PFSK-1 (cell line): ENCODE measurements at regions not wholly inside any gene's neighbourhood (a gene's known extent, or its start where the extent isn't known, plus 50 kb on each side); places are given as distances from the start of the nearest gene placed in this dataset.

Experiments
- FOXP2 ChIP-seq: optimal IDR thresholded peaks from 2 replicates; pipeline ENCODE3; 2011; ENCODE audit warnings: borderline replicate concordance, control low read depth, inconsistent platforms; ENCODE audit not compliant: insufficient read depth; ENCODE audit errors: extremely low read length, extremely low read depth
- POLR2AphosphoS5 ChIP-seq: IDR thresholded peaks from 2 replicates; pipeline ENCODE4 v1.6.1; 2012; ENCODE audit warnings: low read depth, mild to moderate bottlenecking, control low read depth, low read length, moderate library complexity
- REST ChIP-seq, 2 experiments: IDR thresholded peaks; 2 replicates each; pipeline versions ENCODE4 v1.6.1 to v1.8.0; 2011 to 2012; ENCODE audit warnings: low read depth in 2 of 2, low read length in 2 of 2, control low read depth in 1 of 2, inconsistent platforms in 1 of 2, mild to moderate bottlenecking in 1 of 2, moderate library complexity in 1 of 2; ENCODE audit not compliant: insufficient read depth in 1 of 2
- SIN3A ChIP-seq: IDR thresholded peaks from 2 replicates; pipeline ENCODE4 v1.6.1; 2012; ENCODE audit warnings: mild to moderate bottlenecking, low read length, moderate library complexity, borderline replicate concordance; ENCODE audit not compliant: insufficient read depth
- TAF1 ChIP-seq: IDR thresholded peaks from 2 replicates; pipeline ENCODE4 v1.6.1; 2012; ENCODE audit warnings: low read length, control low read depth, borderline replicate concordance; ENCODE audit not compliant: insufficient read depth

GRCh38 chrX:39667191-39667590, 430.6 kb downstream of the BCOR start:
- TF ChIP-seq FOXP2: no peak
- TF ChIP-seq POLR2AphosphoS5: no peak
- no peak for TF ChIP-seq TAF1
- TF ChIP-seq SIN3A: no peak
- TF ChIP-seq REST (IDR thresholded peaks at IDR 0.05; ENCODE audit: insufficient read depth in 1 of 2, low read depth in 2 of 2, low read length in 2 of 2): no peak

GRCh38 chrX:39667736-39668482, 429.8 kb downstream of the BCOR start:
- TF ChIP-seq REST (IDR thresholded peaks at IDR 0.05; ENCODE audit: insufficient read depth in 1 of 2, low read depth in 2 of 2, low read length in 2 of 2) (no peak), TAF1 (no peak), FOXP2 (no peak), POLR2AphosphoS5 (no peak), SIN3A (no peak)

GRCh38 chrX:39669668-39670067, 428.1 kb downstream of the BCOR start:
- TF ChIP-seq REST (IDR thresholded peaks at IDR 0.05; ENCODE audit: insufficient read depth in 1 of 2, low read depth in 2 of 2, low read length in 2 of 2) (no peak), SIN3A (no peak), TAF1 (no peak), FOXP2 (no peak), POLR2AphosphoS5 (no peak)

- TF ChIP-seq TAF1 (no peak), POLR2AphosphoS5 (no peak), REST (IDR thresholded peaks at IDR 0.05; ENCODE audit: insufficient read depth in 1 of 2, low read depth in 2 of 2, low read length in 2 of 2) (no peak), FOXP2 (no peak)
Measured at GRCh38 chrX:39670281-39670680, 427.5 kb downstream of the BCOR start.

GRCh38 chrX:39672405-39672804, 425.4 kb downstream of the BCOR start:
- no peak for TF ChIP-seq REST (IDR thresholded peaks at IDR 0.05; ENCODE audit: insufficient read depth in 1 of 2, low read depth in 2 of 2, low read length in 2 of 2)
- no peak for TF ChIP-seq TAF1
